HepG2 (cell line): ENCODE measurements at regions not wholly inside any gene's neighbourhood (a gene's known extent, or its start where the extent isn't known, plus 50 kb on each side); places are given as distances from the start of the nearest gene placed in this dataset.
A peak's percentile ranks its signal among the peaks of the same experiment; 100 is the strongest.

Experiments
- ATAC-seq: fragments of 200-7000 bp; cut with Tn5 transposase; 3 replicates; pipeline ENCODE4 v1.9.1; 2020; ENCODE audit warnings: mild to moderate bottlenecking, moderate library complexity
- BruUV-seq: library from RNA; stranded (reverse); fragments of 400-500 nt; replicated peaks from 2 replicates; lab custom pipeline; 2021; lab: Mats Ljungman, UMichigan
- CTCF ChIA-PET: fragments of 300-600 bp; formaldehyde crosslinking; extraction: SDS; loops from one replicate; lab custom pipeline; 2021; ENCODE audit warnings: low total read pairs, inconsistent platforms, low intra/inter-chr PET ratio; lab: Yijun Ruan, JAX
- POLR2A ChIA-PET: fragments of 350-600 bp; sonication (Branson Sonifier 250); formaldehyde crosslinking; loops from one replicate; lab custom pipeline; 2020; ENCODE audit warnings: antibody characterized with exemption, inconsistent platforms; lab: Yijun Ruan, JAX
- DNase-seq: peaks from one replicate; pipeline ENCODE4 v3.0.0-alpha.2; 2015; ENCODE audit warnings: low spot score
- FAIRE-seq: peaks from 3 replicates; lab custom pipeline; 2011; peaks lifted over from hg19 to GRCh38; lab: Jason Lieb, UNC
- H2AFZ ChIP-seq: one replicate; pipeline ENCODE4 v1.6.1; 2011; ENCODE audit warnings: low read length, inconsistent platforms
- H3K27ac ChIP-seq: fragments of 300-600 bp; 3 replicates; pipeline ENCODE4 v1.8.0; 2011; ENCODE audit warnings: mixed run types, mild to moderate bottlenecking, mixed read lengths, low read length, inconsistent platforms; ENCODE audit not compliant: insufficient read depth; ENCODE audit errors: extremely low read length
- H3K27me3 ChIP-seq, 2 experiments: fragments of 200-600 bp in 1 of 2; 2 replicates in 1 of 2; 3 replicates in 1 of 2; pipeline versions ENCODE4 v1.6.0 to v1.8.0; 2011; ENCODE audit warnings: low read length in 2 of 2, mild to moderate bottlenecking in 2 of 2, moderate library complexity in 2 of 2, inconsistent platforms in 1 of 2; ENCODE audit not compliant: insufficient read depth in 2 of 2, control insufficient read depth in 1 of 2
- H3K36me3 ChIP-seq, 2 experiments: fragments of 200-600 bp in 1 of 2; replicated peaks in 1 of 2; 2 replicates in 1 of 2; 3 replicates in 1 of 2; pipeline versions ENCODE4 v1.5.1 to v1.8.0; 2011; ENCODE audit warnings: low read length in 2 of 2, inconsistent platforms in 1 of 2; ENCODE audit not compliant: insufficient read depth in 2 of 2, control insufficient read depth in 1 of 2
- H3K4me1 ChIP-seq: 2 replicates; pipeline ENCODE4 v1.5.1; 2012; ENCODE audit warnings: low read length, inconsistent platforms; ENCODE audit not compliant: insufficient read depth
- H3K4me2 ChIP-seq: 2 replicates; pipeline ENCODE4 v1.6.0; 2011; ENCODE audit warnings: low read depth, low read length, inconsistent platforms
- H3K4me3 ChIP-seq, 3 experiments: fragments of 200-600 bp in 1 of 3; sonication (generic), shearing (Covaris generic) in 1 of 3; replicated peaks in 1 of 3; 2 replicates each; pipeline ENCODE4 v1.5.1; 2011 to 2016; ENCODE audit warnings: low read length in 3 of 3, inconsistent platforms in 2 of 3, low read depth in 2 of 3, mild to moderate bottlenecking in 2 of 3, control low read depth in 1 of 3, mixed read lengths in 1 of 3; ENCODE audit not compliant: insufficient read depth in 1 of 3
- H3K79me2 ChIP-seq: one replicate; pipeline ENCODE4 v1.6.1; 2011; ENCODE audit warnings: low read length, inconsistent platforms; ENCODE audit not compliant: insufficient read depth
- H3K9ac ChIP-seq: 2 replicates; pipeline ENCODE4 v1.6.0; 2011; ENCODE audit warnings: mild to moderate bottlenecking, low read depth, low read length, inconsistent platforms; ENCODE audit not compliant: insufficient read depth
- H3K9me3 ChIP-seq: 2 replicates; pipeline ENCODE4 v1.5.1; 2012; ENCODE audit warnings: mild to moderate bottlenecking, low read length
- H4K20me1 ChIP-seq: 2 replicates; pipeline ENCODE4 v1.6.0; 2011; ENCODE audit warnings: inconsistent platforms, mild to moderate bottlenecking, low read length, moderate library complexity; ENCODE audit not compliant: insufficient read depth
- ATF1 ChIP-seq: IDR thresholded peaks from 2 replicates; pipeline ENCODE4 v1.6.1; 2016; ENCODE audit warnings: mild to moderate bottlenecking, control low read depth
- ATF7 ChIP-seq, 2 experiments: fragments of 450-650 bp in 1 of 2; sonication (generic) in 1 of 2; formaldehyde crosslinking in 1 of 2; IDR thresholded peaks; 2 replicates each; pipeline versions ENCODE4 v1.4.0 to v1.6.1; 2016 to 2020; ENCODE audit warnings: antibody characterized with exemption in 1 of 2, mild to moderate bottlenecking in 1 of 2, missing genetic modification reagents in 1 of 2
- CEBPB ChIP-seq: IDR thresholded peaks from 2 replicates; pipeline ENCODE4 v1.6.1; 2011; ENCODE audit warnings: low read depth, low read length, improper control_type of control experiment, borderline replicate concordance
- CHD2 ChIP-seq: IDR thresholded peaks from 2 replicates; pipeline ENCODE4 v1.6.1; 2011; ENCODE audit warnings: low read depth, low read length, improper control_type of control experiment
- EHMT2 ChIP-seq: fragments of 200-600 bp; sonication (generic); IDR thresholded peaks from 2 replicates; pipeline ENCODE4 v1.7.0; 2017; ENCODE audit warnings: antibody characterized with exemption, low read depth, low read length, borderline replicate concordance
- ELF1 ChIP-seq: sonication (generic); formaldehyde crosslinking; IDR thresholded peaks from 2 replicates; pipeline ENCODE4 v1.4.0; 2020; ENCODE audit warnings: missing genetic modification reagents
- EZH2 ChIP-seq: conservative IDR thresholded peaks from 2 replicates; pipeline ENCODE4 v1.6.1; 2012; ENCODE audit warnings: mild to moderate bottlenecking, low read depth, low read length, moderate library complexity
- FOXA1 ChIP-seq, 2 experiments: fragments of 450-650 bp in 1 of 2; sonication (generic) in 1 of 2; formaldehyde crosslinking in 1 of 2; IDR thresholded peaks; 2 replicates each; pipeline versions ENCODE4 v1.4.0 to v1.6.1; 2016 to 2020; ENCODE audit warnings: missing genetic modification reagents in 1 of 2
- KAT2B ChIP-seq: fragments of 150-350 bp; IDR thresholded peaks from 2 replicates; pipeline ENCODE4 v1.6.1; 2014; ENCODE audit warnings: low read depth, low read length, borderline replicate concordance
- KLF9 ChIP-seq: IDR thresholded peaks from 2 replicates; pipeline ENCODE4 v1.6.1; 2016; ENCODE audit warnings: low read depth
- SRSF4 ChIP-seq: fragments of 200-400 bp; formaldehyde crosslinking; IDR thresholded peaks from one replicate; pipeline ENCODE4 v1.6.1; 2018; ENCODE audit warnings: mild to moderate bottlenecking, low read depth, low read length, moderate library complexity; ENCODE audit not compliant: poor library complexity, severe bottlenecking
- ZMYM2 ChIP-seq: sonication (generic); formaldehyde crosslinking; IDR thresholded peaks from 2 replicates; pipeline ENCODE4 v1.8.0; 2022; ENCODE audit warnings: mild to moderate bottlenecking, missing genetic modification reagents
- ZNF138 ChIP-seq: sonication (generic); formaldehyde crosslinking; IDR thresholded peaks from 2 replicates; pipeline ENCODE4 v1.5.0; 2020; ENCODE audit warnings: mild to moderate bottlenecking, low read depth, missing genetic modification reagents
- ZNF430 ChIP-seq: sonication (generic); formaldehyde crosslinking; IDR thresholded peaks from 2 replicates; pipeline ENCODE4 v1.9.0; 2021; ENCODE audit warnings: mild to moderate bottlenecking, missing genetic modification reagents
- ZNF674 ChIP-seq: sonication (generic); formaldehyde crosslinking; IDR thresholded peaks from 2 replicates; pipeline ENCODE4 v1.5.0; 2020; ENCODE audit warnings: low read depth, mild to moderate bottlenecking, missing genetic modification reagents
- WGBS: methylation state at CpG from one replicate; pipeline ENCODE4 v1.1.6; 2017; ENCODE audit warnings: low lambda C conversion rate; 5-methylcytosine and 5-hydroxymethylcytosine counted together
- in situ Hi-C: cut with HindIII; loops from 2 replicates; pipeline ENCODE4 v1.10.0; 2017; ENCODE audit warnings: low pct_unique_long_range_greater_than_20kb; ENCODE audit not compliant: extremely low pct_ligation_motif_present
- intact Hi-C: fragments of 100-400 bp; cut with micrococcal nuclease; formaldehyde crosslinking; loops from one replicate; pipeline ENCODE4 v1.10.0; 2022; ENCODE audit not compliant: unreplicated experiment
- TF ChIP-seq, protein P1 (sequence below): sonication (generic); formaldehyde crosslinking; conservative IDR thresholded peaks from 2 replicates; pipeline ENCODE4 v1.4.0; 2020; ENCODE audit warnings: mild to moderate bottlenecking, missing genetic modification reagents, moderate library complexity
- TF ChIP-seq, protein P2 (sequence below): fragments of 450-650 bp; IDR thresholded peaks from 2 replicates; pipeline ENCODE4 v1.6.1; 2016

DNA sequence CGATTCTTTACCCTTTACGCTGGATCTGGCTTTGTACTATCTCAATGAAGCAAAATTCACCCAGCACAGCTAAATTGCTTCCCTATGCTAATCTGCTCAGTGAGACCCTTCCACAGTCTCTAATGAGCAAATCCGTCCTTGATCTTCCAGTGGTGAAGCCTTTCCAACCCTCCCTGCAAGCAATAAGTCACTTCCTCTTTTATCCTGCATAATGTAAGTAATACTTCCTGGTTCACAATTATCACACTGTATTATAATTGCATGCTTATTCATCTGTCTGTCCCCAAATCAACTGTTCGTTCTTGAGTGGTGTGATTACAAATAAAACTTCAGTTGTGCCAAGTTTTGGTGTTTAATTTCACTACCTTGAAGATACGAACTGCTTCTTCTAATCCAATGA lies 404.0 kb downstream of the ADCYAP1 start (continued):
- TF ChIP-seq, protein P1, sequence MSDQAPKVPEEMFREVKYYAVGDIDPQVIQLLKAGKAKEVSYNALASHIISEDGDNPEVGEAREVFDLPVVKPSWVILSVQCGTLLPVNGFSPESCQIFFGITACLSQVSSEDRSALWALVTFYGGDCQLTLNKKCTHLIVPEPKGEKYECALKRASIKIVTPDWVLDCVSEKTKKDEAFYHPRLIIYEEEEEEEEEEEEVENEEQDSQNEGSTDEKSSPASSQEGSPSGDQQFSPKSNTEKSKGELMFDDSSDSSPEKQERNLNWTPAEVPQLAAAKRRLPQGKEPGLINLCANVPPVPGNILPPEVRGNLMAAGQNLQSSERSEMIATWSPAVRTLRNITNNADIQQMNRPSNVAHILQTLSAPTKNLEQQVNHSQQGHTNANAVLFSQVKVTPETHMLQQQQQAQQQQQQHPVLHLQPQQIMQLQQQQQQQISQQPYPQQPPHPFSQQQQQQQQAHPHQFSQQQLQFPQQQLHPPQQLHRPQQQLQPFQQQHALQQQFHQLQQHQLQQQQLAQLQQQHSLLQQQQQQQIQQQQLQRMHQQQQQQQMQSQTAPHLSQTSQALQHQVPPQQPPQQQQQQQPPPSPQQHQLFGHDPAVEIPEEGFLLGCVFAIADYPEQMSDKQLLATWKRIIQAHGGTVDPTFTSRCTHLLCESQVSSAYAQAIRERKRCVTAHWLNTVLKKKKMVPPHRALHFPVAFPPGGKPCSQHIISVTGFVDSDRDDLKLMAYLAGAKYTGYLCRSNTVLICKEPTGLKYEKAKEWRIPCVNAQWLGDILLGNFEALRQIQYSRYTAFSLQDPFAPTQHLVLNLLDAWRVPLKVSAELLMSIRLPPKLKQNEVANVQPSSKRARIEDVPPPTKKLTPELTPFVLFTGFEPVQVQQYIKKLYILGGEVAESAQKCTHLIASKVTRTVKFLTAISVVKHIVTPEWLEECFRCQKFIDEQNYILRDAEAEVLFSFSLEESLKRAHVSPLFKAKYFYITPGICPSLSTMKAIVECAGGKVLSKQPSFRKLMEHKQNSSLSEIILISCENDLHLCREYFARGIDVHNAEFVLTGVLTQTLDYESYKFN (CRISPR knock-in tag), result no peak
- TF ChIP-seq SRSF4 (no peak), ELF1 (CRISPR knock-in tag) (no peak), ZNF430 (CRISPR knock-in tag) (no peak)

DNA sequence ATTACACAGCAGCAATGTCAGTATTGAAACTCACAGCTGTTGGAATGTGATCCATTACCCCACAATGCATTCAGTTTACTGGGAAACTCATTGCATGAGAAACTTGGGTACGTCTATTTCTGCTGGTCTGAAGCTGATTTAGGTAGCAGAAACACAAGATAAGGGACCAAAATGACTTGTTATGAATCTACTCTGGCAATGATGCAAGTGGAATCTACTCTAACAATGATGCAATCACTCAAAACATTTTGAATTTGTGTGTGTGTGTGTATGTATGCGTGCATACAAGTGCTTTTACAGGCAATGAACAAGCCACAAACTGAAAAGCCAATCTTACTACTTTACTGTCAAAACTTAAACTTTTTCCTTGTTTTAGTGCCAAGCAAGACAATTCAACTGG lies 406.7 kb downstream of the ADCYAP1 start:
- Histone ChIP-seq H3K4me3 (no peak overlapping the region), H3K27ac (no peak overlapping the region), H3K9me3 (no peaks in the 10 kb centered on the region), H4K20me1 (no peaks in the 10 kb centered on the region), H3K9ac (no peak overlapping the region), H3K79me2 (no peaks in the 10 kb centered on the region), H3K4me1 (no peaks in the 10 kb centered on the region), H3K4me2 (no peak overlapping the region), H2AFZ (no peak overlapping the region), H3K36me3 (no peaks in the 10 kb centered on the region), H3K27me3 (no peaks in the 10 kb centered on the region)
- intact Hi-C loops, result no loop called here
- in situ Hi-C loops, result no loop called here
- 6% methylated on average over 2 of the region's 2 CpGs for WGBS
- CTCF ChIA-PET, result no interaction called here
- no TSS peak for BruUV-seq
- FAIRE-seq (no peak), ATAC-seq (no peak), DNase-seq (no peak)
- TF ChIP-seq ZNF138 (CRISPR knock-in tag), result no peak
- no peak for TF ChIP-seq ZMYM2
- TF ChIP-seq CEBPB, result peak; percentile 43; the same call in 1 of the 2 replicates
- no peak for TF ChIP-seq FOXA1 (IDR thresholded peaks at IDR 0.05)
- TF ChIP-seq FOXA1 (CRISPR knock-in tag; IDR thresholded peaks at IDR 0.05), result no peak
- no peak for TF ChIP-seq ZNF674 (CRISPR knock-in tag)
- TF ChIP-seq, protein P2, sequence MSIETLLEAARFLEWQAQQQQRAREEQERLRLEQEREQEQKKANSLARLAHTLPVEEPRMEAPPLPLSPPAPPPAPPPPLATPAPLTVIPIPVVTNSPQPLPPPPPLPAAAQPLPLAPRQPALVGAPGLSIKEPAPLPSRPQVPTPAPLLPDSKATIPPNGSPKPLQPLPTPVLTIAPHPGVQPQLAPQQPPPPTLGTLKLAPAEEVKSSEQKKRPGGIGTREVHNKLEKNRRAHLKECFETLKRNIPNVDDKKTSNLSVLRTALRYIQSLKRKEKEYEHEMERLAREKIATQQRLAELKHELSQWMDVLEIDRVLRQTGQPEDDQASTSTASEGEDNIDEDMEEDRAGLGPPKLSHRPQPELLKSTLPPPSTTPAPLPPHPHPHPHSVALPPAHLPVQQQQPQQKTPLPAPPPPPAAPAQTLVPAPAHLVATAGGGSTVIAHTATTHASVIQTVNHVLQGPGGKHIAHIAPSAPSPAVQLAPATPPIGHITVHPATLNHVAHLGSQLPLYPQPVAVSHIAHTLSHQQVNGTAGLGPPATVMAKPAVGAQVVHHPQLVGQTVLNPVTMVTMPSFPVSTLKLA, result no peak
- peak; percentile 73 for TF ChIP-seq ATF7 (IDR thresholded peaks at IDR 0.05)
- TF ChIP-seq ATF7 (CRISPR knock-in tag; IDR thresholded peaks at IDR 0.05), result no peak
- no peak for TF ChIP-seq ATF1 (CRISPR knock-in tag)
- no peak for TF ChIP-seq KAT2B
- TF ChIP-seq EHMT2, result no peak
- no peak for TF ChIP-seq CHD2
- no peak for TF ChIP-seq EZH2
- no peak for TF ChIP-seq KLF9
- POLR2A ChIA-PET, result no interaction called here
